ENCODE measurements at regions not wholly inside any gene's neighbourhood (a gene's known extent, or its start where the extent isn't known, plus 50 kb on each side); places are given as distances from the start of the nearest gene placed in this dataset.

DNA sequence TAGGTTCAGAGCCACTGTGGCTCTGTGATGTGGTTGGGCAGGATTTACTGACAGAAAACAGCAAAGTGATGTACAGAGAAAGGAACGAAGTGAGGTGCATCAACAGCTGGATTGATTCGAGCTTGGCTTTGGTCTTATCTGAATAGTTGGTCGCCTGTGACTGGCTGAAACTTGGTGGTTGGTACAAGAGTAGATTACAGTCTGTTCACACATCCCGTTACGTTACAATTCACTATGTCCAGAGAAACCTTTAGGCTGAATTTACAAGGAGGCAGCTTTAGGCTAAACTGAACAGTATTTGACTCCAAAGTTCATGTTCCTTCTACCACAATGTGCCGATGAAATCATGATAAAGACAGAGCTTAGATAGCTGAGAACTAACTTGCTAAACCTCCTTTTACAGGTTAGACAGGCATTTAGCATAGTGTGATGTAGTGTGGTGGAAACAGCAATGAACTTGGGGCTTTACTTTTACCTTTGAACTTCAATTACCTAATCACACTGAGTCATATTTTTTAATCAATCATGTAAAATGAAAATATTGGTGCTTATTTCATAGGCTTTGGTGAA lies 210.2 kb upstream of the PUM3 start:
- ATAC-seq (ENCODE audit: low read depth) (no peak), DNase-seq (no peak)
- Mint-ChIP-seq H3K4me3 (no peak overlapping the region), H3K27me3 (no peaks in the 10 kb centered on the region), H3K9me3 (no peaks in the 10 kb centered on the region), H3K27ac (no peak overlapping the region), H3K36me3 (ENCODE audit: low read depth) (no peaks in the 10 kb centered on the region), H3K4me1 (no peaks in the 10 kb centered on the region)
- POLR2A ChIA-PET: no interaction called here
- TF ChIP-seq, protein P1, sequence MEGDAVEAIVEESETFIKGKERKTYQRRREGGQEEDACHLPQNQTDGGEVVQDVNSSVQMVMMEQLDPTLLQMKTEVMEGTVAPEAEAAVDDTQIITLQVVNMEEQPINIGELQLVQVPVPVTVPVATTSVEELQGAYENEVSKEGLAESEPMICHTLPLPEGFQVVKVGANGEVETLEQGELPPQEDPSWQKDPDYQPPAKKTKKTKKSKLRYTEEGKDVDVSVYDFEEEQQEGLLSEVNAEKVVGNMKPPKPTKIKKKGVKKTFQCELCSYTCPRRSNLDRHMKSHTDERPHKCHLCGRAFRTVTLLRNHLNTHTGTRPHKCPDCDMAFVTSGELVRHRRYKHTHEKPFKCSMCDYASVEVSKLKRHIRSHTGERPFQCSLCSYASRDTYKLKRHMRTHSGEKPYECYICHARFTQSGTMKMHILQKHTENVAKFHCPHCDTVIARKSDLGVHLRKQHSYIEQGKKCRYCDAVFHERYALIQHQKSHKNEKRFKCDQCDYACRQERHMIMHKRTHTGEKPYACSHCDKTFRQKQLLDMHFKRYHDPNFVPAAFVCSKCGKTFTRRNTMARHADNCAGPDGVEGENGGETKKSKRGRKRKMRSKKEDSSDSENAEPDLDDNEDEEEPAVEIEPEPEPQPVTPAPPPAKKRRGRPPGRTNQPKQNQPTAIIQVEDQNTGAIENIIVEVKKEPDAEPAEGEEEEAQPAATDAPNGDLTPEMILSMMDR (IDR thresholded peaks at IDR 0.05): no peak
- CTCF ChIA-PET: no interaction called here
- intact Hi-C loops (cut with micrococcal nuclease): no loop called here

DNA sequence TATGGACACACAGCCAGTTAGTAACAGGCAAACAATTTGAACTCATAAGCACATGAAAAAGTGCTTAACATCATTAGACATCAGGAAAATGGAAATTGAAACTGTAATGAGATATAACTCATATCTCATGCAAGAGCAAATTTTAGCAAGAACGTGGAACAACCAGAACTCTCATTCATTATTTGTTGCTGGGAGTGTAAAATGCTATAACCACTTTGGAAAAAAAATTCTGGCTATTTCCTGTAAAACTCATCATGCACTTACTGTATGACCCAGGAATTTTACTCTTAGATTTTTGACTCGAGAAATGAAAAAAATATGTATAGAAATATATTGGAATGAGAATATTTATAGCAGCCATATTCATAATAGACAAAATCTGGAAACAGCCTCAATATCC lies 205.7 kb upstream of the PUM3 start:
- no peak overlapping the region for H3K27ac Mint-ChIP-seq

GRCh38 chr9:3047912-3048311 lies 204.0 kb upstream of the PUM3 start:
- ATAC-seq (ENCODE audit: low read depth) (no peak), DNase-seq (no peak)
- Mint-ChIP-seq H3K4me3 (no peak overlapping the region), H3K27me3 (no peaks in the 10 kb centered on the region), H3K36me3 (ENCODE audit: low read depth) (no peaks in the 10 kb centered on the region), H3K4me1 (no peaks in the 10 kb centered on the region), H3K27ac (no peak overlapping the region), H3K9me3 (no peaks in the 10 kb centered on the region)
- ChIA-PET CTCF (no interaction called here), POLR2A (no interaction called here)
- intact Hi-C loops (cut with micrococcal nuclease): no loop called here
- TF ChIP-seq, protein P1 (IDR thresholded peaks at IDR 0.05): no peak

More for the DNA sequence above, 205.7 kb upstream of the PUM3 start:
- Mint-ChIP-seq H3K4me1 (no peaks in the 10 kb centered on the region), H3K36me3 (ENCODE audit: low read depth) (no peaks in the 10 kb centered on the region), H3K4me3 (no peak overlapping the region), H3K9me3 (no peaks in the 10 kb centered on the region), H3K27me3 (no peaks in the 10 kb centered on the region)
- ChIA-PET POLR2A (no interaction called here), CTCF (no interaction called here)
- ATAC-seq (ENCODE audit: low read depth): no peak
- TF ChIP-seq, protein P1 (IDR thresholded peaks at IDR 0.05): no peak
- no peak for DNase-seq
- intact Hi-C loops (cut with micrococcal nuclease): no loop called here

DNA sequence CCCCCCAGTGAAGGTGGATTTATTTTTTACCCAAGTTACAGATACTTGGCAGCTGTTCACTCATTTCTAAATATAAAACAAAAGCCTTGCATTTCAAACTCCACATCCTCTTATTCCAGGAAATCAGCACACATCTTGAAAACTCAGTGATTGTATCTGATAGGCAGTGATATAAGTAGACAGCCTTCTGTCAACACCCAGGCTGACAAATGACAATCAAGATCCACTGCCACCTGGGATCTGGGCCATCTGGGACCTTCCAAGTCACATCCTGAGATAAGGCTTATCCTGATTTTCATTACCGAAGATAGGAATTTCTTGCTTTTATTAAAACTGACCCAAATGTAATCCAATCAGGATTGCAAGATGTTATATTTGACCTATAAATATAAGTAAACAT lies 201.3 kb upstream of the PUM3 start:
- no peaks in the 10 kb centered on the region for H3K9me3 Mint-ChIP-seq
- no peaks in the 10 kb centered on the region for H3K4me1 Mint-ChIP-seq
- H3K4me3 Mint-ChIP-seq: no peak overlapping the region
- H3K27ac Mint-ChIP-seq: no peak overlapping the region
- ATAC-seq (ENCODE audit: low read depth) (no peak), DNase-seq (no peak)
- ChIA-PET POLR2A (no interaction called here), CTCF (no interaction called here)
- H3K27me3 Mint-ChIP-seq: no peaks in the 10 kb centered on the region
- no peaks in the 10 kb centered on the region for H3K36me3 Mint-ChIP-seq (ENCODE audit: low read depth)
- intact Hi-C loops (cut with micrococcal nuclease): no loop called here
- TF ChIP-seq, protein P1 (IDR thresholded peaks at IDR 0.05): no peak

- no peaks in the 10 kb centered on the region for H3K36me3 Mint-ChIP-seq (ENCODE audit: low read depth)
- TF ChIP-seq, protein P1 (IDR thresholded peaks at IDR 0.05): no peak
- no peaks in the 10 kb centered on the region for H3K9me3 Mint-ChIP-seq
Observed at GRCh38 chr9:3043369-3043768, 199.5 kb upstream of the PUM3 start.

More at GRCh38 chr9:3043369-3043768, 199.5 kb upstream of the PUM3 start:
- no peak for ATAC-seq (ENCODE audit: low read depth)
- ChIA-PET POLR2A (no interaction called here), CTCF (no interaction called here)
- H3K4me3 Mint-ChIP-seq: no peak overlapping the region
- H3K4me1 Mint-ChIP-seq: no peaks in the 10 kb centered on the region
- H3K27ac Mint-ChIP-seq: no peak overlapping the region
- no peak for DNase-seq
- intact Hi-C loops (cut with micrococcal nuclease): no loop called here
- H3K27me3 Mint-ChIP-seq: no peaks in the 10 kb centered on the region
